GM19025 (cell line): ENCODE measurements at regions not wholly inside any gene's neighbourhood (a gene's known extent, or its start where the extent isn't known, plus 50 kb on each side); places are given as distances from the start of the nearest gene placed in this dataset.
"Not testable (repeated sequence)": the region's sequence is repeated elsewhere in the genome, so short reads cannot be mapped to it uniquely, and the experiment has no call there.

Experiments used
- ATAC-seq: cut with Tn5 transposase; IDR thresholded peaks from one replicate; pipeline ENCODE4 v1.9.1; 2021; ENCODE audit warnings: mild to moderate bottlenecking, low read depth, moderate library complexity; ENCODE audit not compliant: unreplicated experiment

- no peak for ATAC-seq
Measured at GRCh38 chr12:83801972-83802371, 1110.6 kb downstream of the SLC6A15 start.

- ATAC-seq = no peak
Measured at GRCh38 chr12:83800022-83800421, 1112.6 kb downstream of the SLC6A15 start.

- no peak for ATAC-seq
Measured at GRCh38 chr12:83796531-83796930, 1109.8 kb downstream of the TMTC2 start.

GRCh38 chr12:83793616-83794015 is 1106.9 kb downstream of the TMTC2 start:
- no peak for ATAC-seq

GRCh38 chr12:83784298-83784890 is 1097.7 kb downstream of the TMTC2 start:
- ATAC-seq = no peak

- no peak for ATAC-seq
Measured at GRCh38 chr12:83779526-83779925, 1092.8 kb downstream of the TMTC2 start.

GRCh38 chr12:83769151-83769550 is 1082.4 kb downstream of the TMTC2 start:
- ATAC-seq = no peak

GRCh38 chr12:83767723-83768122 is 1081.0 kb downstream of the TMTC2 start:
- no peak for ATAC-seq

GRCh38 chr12:83763425-83763824 is 1076.7 kb downstream of the TMTC2 start:
- no peak for ATAC-seq

GRCh38 chr12:83759906-83760305 is 1073.2 kb downstream of the TMTC2 start:
- ATAC-seq = no peak

GRCh38 chr12:83758888-83759631 is 1072.4 kb downstream of the TMTC2 start:
- no peak for ATAC-seq

- ATAC-seq = no peak
Measured at GRCh38 chr12:83753904-83754303, 1067.2 kb downstream of the TMTC2 start.

- no peak for ATAC-seq
Measured at GRCh38 chr12:83753205-83753604, 1066.5 kb downstream of the TMTC2 start.

- ATAC-seq = no peak
Measured at GRCh38 chr12:83739607-83740006, 1052.9 kb downstream of the TMTC2 start.

GRCh38 chr12:83710851-83711250 is 1024.1 kb downstream of the TMTC2 start:
- ATAC-seq = no peak

- no peak for ATAC-seq
Measured at GRCh38 chr12:83709899-83710298, 1023.2 kb downstream of the TMTC2 start.

- no peak for ATAC-seq
Measured at GRCh38 chr12:83700838-83701237, 1014.1 kb downstream of the TMTC2 start.

- ATAC-seq = not testable (repeated sequence)
Measured at GRCh38 chr12:83696311-83696710, 1009.6 kb downstream of the TMTC2 start.

GRCh38 chr12:83691730-83692129 is 1005.0 kb downstream of the TMTC2 start:
- ATAC-seq = no peak

- ATAC-seq = no peak
Measured at GRCh38 chr12:83690465-83690864, 1003.8 kb downstream of the TMTC2 start.

- no peak for ATAC-seq
Measured at GRCh38 chr12:83689333-83689732, 1002.6 kb downstream of the TMTC2 start.

- no peak for ATAC-seq
Measured at GRCh38 chr12:83676781-83677295, 990.1 kb downstream of the TMTC2 start.
